Activated CD4-positive, alpha-beta T cell treated with anti-CD3 and anti-CD28 coated beads, Interleukin-10, Interleukin-2, amounts not matched to agents 100 ng/mL and 50 ng/mL, durations not matched to agents 16 hours and 8 hours (primary cell): ENCODE measurements at regions not wholly inside any gene's neighbourhood (a gene's known extent, or its start where the extent isn't known, plus 50 kb on each side); places are given as distances from the start of the nearest gene placed in this dataset.

Source experiments
- DNase-seq: peaks from one replicate; pipeline ENCODE4 v3.0.0-alpha.2; 2020

- no peak for DNase-seq
Measured at GRCh38 chr5:44652674-44653073, 156.1 kb upstream of the MRPS30 start.

DNA sequence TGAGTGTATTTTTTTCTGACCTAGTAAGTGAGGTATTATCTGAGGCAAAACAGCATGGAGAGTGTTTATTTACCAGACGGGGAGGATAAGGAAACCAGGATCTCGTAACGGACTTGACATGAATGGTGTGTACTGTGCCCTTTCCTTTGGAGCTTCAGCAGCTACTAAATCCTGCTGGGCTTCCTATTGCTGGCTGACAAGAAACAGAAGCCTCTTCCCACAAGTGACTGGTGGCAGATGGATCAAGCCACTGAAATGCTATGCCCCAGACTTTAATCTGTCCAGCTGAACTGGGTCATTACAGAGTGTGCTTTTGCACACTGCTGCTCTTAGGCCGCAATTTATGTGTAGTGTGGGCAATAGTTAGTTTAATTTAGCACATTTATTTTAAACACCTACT lies 162.7 kb upstream of the MRPS30 start:
- DNase-seq = no peak

GRCh38 chr5:44645502-44645901 lies 163.2 kb upstream of the MRPS30 start:
- no peak for DNase-seq

- no peak for DNase-seq
Measured at GRCh38 chr5:44644628-44645027, 164.1 kb upstream of the MRPS30 start.

DNA sequence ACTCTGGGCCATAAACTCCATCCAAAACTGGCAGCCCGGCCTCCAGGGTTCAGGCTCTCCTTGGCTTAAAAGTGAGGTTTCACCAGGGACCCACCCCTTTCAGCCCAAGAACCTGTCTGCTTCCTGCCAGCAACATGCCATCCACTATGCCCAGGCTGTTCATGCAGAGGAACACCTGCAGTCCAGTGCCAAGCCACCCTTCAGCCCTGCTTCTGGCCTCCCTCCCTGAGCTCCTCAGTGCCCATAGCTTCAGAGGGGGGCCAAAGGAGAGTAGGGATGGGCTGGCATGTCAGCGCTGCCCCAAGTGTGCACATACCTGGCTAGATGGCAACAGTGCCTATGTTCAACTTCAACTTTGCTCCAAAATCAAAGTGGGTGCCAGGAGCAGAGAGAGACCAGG lies 166.9 kb upstream of the MRPS30 start:
- no peak for DNase-seq

DNA sequence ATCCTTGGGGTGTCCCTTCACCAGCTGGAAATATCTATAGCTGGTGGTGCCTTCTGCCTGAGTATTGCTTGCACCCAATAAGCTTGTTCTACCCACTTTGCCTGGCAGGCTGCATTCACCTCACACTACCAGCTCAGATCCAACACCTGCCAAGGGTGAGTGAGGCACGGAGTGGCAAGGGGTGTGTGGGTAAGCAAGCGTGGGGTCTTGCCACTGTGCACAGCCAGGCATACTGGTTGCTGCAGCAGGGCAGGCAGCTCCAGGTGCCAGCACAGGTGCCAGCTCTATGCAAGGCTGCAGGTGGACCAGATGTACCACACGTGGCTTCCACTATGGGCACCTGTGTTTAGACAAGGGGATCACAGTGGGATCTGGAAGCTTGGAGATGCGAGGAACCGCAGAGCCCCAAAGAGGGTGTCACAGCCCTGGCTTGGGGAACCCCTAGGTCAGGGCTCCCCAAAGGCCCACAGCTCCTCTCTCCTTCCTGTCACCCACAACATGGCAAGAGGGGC lies 167.7 kb upstream of the MRPS30 start:
- DNase-seq = no peak

GRCh38 chr5:44637916-44638869 lies 170.6 kb upstream of the MRPS30 start:
- no peak for DNase-seq

DNA sequence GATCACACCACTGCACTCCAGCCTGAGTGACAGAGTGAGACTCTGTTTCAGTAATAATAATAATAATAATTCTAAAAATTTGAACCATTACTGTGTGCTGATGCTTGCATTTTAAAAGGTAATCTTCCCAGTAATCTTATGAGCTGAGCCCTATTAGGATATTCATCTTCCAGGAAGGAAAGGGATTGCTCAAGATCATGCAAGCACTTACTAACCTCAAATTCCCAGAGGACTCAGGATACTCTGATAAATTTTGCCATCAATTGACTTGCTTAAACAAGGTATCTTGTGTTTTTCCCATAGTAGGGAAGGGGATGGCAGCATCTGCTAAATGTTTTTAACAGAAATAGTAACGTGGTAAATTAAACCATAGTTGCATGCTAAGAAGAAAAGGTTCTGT lies 176.4 kb upstream of the MRPS30 start:
- no peak for DNase-seq

DNA sequence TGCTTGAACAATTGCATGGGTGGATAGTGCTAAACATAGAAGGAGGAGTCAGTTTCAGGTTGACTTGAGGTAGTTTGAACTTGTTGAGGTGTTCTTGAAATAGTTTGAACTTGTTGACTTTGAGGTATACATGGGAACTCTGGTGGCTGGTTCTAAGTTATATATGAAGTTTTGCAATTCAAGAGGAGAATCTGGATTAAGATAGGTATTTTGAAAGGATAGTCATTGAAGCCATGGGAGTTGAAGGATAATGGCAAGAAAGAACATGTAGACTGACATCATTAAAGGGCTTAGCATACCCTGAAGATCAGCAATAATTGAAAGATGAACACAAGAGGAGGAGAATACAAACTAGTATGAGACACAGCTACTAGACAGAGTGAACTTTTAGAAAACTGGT lies 181.9 kb upstream of the MRPS30 start:
- DNase-seq = no peak

- no peak for DNase-seq
Measured at GRCh38 chr5:44622331-44622730, 186.4 kb upstream of the MRPS30 start.

GRCh38 chr5:44619875-44620610 lies 188.7 kb upstream of the MRPS30 start:
- no peak for DNase-seq

DNA sequence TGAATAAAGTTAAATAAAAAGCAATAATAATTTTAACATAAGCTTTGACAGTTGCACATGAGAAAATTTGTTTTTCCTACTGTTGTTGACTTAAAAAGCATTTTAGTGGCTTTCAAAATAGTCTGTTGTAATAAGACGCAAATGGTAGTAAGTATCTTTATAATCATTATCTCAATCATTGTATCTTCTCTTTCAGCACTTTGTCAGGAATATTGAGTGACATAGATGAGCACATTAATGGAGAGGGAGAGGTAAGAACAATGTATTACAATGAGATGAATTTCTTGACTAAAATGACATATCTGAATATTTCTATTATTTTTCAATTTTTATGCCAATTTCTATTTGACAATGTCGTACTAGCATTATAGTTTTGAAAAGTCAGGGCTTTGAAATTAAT lies 193.9 kb upstream of the MRPS30 start:
- DNase-seq = no peak

DNA sequence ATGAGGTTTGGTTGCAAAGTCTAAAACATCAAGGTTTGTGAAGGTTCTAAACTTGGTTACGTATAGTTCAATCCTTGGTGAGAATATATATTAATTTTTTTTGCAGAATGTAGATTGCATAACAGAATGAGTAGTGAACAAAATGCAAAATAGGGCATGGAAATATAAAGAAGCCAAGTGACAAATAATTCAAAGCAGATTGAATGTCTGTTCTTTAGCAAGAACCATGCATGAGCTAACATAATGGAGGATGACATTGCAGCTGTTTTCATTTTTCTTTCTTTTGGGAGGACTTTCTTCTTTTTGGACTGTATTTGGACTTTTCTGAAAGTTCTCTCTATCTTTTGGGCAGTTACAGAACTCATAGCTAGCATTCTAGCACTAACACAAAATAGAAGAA lies 194.8 kb upstream of the MRPS30 start:
- no peak for DNase-seq

DNA sequence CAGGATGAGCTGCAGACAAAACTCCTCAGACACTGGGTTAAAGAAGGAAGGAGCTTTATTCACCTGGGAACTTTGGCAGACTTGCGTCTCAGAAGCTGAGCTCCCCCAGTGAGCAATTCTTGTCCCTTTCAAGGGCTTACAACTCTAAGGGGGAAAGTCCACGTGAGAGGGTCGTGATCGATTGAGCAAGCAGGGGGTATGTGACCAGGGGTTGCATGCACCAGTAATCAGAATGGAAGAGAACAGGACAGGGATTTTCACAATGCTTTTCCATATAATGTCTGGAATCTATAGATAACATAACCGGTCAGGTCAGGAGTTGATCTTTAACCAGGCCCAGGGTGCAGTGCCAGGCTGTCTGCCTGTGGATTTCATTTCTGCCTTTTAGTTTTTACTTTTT lies 202.8 kb upstream of the MRPS30 start:
- DNase-seq = no peak

DNA sequence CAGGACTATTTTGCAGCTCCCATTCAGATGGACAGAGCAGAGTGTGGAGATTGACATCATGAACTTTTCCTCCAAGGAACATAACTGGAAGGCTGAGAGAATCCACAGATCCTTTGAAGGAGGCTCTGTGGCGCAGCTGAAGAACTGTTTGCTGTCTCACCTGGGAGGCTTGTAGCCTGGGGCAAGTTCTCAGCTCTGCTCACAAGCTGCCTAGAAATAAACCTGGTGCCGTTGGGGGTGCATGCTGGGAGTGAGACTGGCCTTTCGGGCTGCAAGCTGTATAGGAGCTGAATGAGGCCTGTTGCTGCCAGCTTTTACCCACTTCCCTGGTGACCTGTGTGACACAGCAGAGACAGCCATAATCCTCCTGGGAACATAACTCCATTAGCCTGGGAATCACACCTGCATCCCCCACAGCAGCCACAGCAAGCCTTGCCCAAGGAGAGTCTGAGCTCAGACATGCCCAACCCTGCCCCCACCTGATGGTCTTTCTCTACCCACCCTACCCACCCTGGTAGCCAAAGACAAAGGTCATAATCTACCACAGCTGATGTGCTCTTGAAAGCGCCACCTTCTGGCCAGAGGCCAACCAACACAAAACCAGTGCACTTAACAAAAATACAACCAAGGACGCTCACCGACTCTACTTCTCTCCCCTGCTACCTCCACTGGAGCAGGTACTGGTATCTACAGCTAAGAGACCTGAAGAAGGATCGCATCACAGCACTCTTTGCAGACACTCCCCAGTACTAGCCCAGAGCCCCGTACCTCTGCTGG lies 205.1 kb upstream of the MRPS30 start:
- no peak for DNase-seq

DNA sequence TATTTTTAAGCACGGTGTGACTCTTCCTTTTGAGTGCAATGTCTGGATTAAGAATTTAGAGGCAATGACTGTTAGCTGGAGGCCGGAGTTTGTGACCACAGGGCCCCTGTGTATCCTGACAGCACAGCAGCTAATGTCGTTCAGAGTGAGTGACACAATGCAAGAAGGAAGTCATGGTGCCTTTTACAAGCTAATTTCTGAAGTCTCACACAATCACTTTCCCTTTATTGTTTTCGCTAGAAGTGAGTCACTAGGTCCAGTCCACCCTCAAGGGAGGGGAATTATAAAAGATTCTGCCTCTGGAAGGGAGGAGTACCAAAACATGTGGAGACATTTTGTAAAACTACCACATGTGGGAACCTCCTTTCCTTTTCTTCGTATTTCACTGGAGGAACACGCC lies 185.5 kb upstream of the FGF10 start:
- DNase-seq = no peak

DNA sequence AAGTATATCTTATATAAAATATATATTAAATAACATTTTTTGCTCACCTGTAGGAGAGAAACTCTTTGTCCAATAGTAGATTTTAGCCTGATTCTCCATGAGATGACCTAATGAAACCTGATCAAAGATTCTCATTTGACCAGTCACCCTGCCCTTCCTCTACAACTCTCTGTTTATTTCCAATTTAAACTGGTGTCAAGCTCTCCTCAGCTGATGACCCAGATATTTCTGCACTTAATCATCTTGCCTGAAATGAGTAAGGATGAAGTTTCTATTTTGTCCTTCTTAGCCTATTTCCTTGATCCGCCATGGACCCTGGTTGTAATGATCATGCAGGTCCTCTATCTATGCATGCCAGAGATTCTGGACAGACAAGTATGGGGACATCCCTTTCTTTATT lies 179.3 kb upstream of the FGF10 start:
- no peak for DNase-seq

DNA sequence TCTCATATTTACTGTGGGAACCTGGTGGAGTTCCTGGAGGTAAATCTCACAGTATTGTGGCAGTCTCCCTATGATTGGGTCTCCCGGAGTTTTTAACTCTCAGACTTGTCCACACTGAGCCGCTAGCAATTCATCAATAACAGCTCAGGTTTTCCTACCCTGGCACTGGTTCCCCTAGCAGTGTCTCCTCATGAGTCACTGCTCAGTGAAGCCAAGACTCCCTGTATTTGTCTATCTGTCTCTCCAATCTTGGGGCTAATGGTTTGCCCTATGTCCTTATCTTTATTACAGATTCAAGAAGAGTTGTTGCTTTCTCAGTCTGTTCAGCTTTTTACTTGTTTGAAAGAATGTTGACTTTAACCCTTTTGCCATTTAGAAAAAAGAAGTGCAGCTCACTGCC lies 176.7 kb upstream of the FGF10 start:
- no peak for DNase-seq

- no peak for DNase-seq
Measured at GRCh38 chr5:44565360-44565759, 176.1 kb upstream of the FGF10 start.

DNA sequence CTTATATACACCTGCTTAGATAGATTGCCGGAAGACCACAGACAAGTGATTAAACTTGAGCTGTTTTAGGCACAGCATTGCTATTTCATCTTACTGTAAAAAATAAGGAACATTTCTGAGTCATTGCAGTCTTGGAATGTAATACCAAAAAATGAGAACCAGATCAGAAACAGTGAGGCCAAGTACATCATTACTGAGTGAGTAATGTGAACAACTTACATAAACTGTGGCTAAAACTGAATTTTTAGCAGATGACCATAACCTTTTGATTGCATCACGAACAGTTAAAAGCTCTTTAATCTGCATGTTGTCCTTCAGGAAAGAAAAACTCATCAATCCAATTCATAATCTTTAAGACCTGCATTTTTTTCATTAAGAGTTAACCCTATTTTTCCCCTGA lies 157.1 kb upstream of the FGF10 start:
- no peak for DNase-seq

- DNase-seq = no peak
Measured at GRCh38 chr5:44543511-44543910, 154.3 kb upstream of the FGF10 start.

DNA sequence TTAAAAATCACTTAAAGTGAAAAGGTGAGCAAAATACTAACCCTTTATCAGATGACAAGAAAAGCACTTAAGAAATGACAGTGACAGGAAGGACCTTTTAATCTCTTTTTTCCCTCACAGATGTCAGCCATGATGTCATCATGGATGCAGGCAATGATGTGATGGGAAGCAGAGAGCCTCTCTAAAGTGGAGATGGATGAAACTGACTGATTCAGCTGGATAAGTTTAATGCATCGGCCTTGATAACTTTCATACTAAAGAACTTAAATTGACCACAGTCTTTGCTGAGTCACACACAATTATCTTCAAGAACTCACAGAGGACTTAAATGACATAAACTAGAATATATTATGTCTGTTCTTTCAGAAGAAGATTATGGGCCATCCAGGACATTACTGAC lies 153.2 kb upstream of the FGF10 start:
- no peak for DNase-seq

DNA sequence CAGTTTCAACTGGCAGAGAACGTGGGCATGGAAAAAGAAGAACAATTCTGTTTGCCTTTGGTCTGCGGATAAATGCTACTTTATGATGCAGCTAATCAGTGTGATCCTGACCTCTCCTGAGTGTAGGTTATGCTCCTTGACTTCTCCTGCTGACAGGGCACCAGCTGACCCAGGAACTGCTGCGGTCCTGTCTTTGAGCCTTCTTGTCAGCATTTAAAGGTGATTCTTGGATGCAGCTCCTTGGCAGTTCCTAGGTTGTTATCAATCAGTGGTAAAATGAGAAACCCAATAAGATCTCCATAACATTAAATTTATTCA lies 150.3 kb upstream of the FGF10 start:
- DNase-seq = no peak
